Left cardiac atrium (tissue), 4 donors: ENCODE measurements at regions not wholly inside any gene's neighbourhood (a gene's known extent, or its start where the extent isn't known, plus 50 kb on each side); places are given as distances from the start of the nearest gene placed in this dataset.

Experiments
- ATAC-seq, 2 donors: fragments of 200-7000 bp; cut with Tn5 transposase; one replicate each; pipeline ENCODE4 v1.9.1; 2020; ENCODE audit warnings: mild to moderate bottlenecking in 2 of 2, moderate library complexity in 2 of 2
- DNase-seq: peaks from one replicate; pipeline ENCODE4 v3.0.0-alpha.2; 2020
- intact Hi-C, 2 donors: fragments of 100-400 bp; cut with DNase I; formaldehyde crosslinking; loops; one replicate each; pipeline versions ENCODE4 v1.14.1 to v1.15.1; 2022 to 2023
- donor health status: DM: no; HTN: yes; CAD: no.
- donor health status: DM: no; HTN: yes; CAD: no; lungs with severe emphysema.
- donor health status: DM: yes; HTN: yes; CAD: no.
- donor health status: Dilated cardiomyopathy.

DNA sequence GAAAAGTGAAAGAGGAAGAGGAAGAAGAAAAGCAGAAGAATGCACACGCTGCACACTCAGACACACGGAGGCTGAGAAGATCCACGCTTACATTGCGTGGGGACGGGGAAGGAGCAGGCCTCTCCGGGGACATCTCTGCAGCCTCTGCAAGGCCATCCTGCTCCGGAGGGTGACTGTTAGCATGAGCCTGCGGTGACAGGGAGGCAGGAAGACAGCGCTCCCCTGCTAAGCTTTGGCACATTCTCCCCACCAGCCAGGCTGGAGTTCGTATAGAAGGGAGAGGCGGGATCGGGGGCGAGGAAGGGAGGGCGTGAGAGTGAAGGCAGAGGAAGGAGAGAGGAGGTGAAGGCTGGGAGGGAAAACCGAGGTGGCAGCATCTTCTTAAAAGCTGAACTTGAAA, 366.0 kb upstream of the SHH start:
- DNase-seq (no peak), ATAC-seq (no peak)
- intact Hi-C loops: no loop called here

DNA sequence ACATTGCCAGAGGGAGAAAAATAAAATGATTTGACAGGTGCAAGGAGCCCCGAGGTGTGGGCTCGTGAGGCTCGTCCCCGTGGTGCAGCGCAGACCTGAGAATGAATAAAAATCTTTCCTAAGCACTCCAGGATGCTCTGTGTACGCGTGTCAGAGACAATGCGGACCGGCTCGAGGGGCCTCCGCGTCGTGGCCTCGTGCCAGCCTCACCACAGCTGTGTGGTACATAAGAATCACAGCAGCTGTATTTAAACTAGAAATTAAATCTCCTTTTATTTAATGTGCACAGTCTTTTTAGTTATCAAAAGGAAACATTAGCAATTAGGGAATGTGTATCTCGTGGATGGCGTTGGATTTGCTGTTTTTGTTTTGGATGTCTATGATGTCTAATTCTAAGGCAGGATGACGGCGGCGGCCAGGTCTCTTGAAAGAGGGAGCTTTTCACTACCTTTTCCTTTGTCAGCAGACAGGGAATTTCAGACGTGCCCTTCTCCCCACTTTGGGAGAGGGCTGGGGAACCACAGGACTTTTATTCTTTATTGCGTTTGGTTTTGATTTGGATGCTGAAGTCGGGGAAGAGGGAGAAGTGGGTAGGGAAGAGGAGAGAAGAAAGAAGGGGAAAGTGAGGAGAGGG, 365.3 kb upstream of the SHH start:
- no peak for DNase-seq
- ATAC-seq: no peak
- intact Hi-C loops: no loop called here

GRCh38 chr7:156176039-156176438, 363.8 kb upstream of the SHH start:
- intact Hi-C loops: no loop called here
- DNase-seq (no peak), ATAC-seq (no peak)

- intact Hi-C loops: no loop called here
- ATAC-seq: no peak
- no peak for DNase-seq
Observed at GRCh38 chr7:156175003-156175402, 362.7 kb upstream of the SHH start.

GRCh38 chr7:156174428-156174827, 362.2 kb upstream of the SHH start:
- no peak for DNase-seq
- no peak for ATAC-seq
- intact Hi-C loops: no loop called here

DNA sequence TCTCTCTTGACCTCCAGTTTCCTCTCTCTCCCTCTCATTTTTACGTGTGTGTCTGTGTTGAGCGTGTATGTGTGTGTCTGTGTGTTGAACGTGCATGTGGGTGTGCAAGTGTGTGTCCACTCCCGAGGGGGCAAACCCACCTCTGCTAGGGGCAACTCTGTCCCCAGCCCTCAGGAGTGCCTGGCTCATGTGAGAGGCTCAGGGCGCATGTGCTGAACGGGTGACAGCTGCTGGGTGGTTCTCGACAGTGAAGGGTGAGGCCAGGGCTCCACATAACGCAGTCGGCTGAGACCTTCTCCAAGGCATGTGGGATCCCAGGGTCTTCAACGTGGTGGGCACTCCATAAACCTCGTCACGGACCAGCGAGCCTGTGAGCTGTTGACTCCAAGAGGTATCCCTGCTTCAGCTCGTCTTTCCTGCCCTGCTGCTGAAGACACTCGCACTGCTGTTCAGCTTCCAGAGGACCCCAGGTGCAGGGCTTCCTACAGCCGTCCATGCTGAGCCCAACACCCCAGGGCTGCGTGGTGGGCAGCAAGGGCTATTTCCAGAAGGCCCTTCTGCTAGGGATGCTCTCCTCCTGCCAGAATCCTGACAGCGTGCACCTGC, 361.6 kb upstream of the SHH start:
- intact Hi-C loops: no loop called here
- ATAC-seq (no peak), DNase-seq (no peak)

- DNase-seq (no peak), ATAC-seq (no peak)
- intact Hi-C loops: no loop called here
Observed at GRCh38 chr7:156173346-156173745, 361.1 kb upstream of the SHH start.

GRCh38 chr7:156172638-156173037, 360.4 kb upstream of the SHH start:
- intact Hi-C loops: no loop called here
- DNase-seq: no peak
- no peak for ATAC-seq

DNA sequence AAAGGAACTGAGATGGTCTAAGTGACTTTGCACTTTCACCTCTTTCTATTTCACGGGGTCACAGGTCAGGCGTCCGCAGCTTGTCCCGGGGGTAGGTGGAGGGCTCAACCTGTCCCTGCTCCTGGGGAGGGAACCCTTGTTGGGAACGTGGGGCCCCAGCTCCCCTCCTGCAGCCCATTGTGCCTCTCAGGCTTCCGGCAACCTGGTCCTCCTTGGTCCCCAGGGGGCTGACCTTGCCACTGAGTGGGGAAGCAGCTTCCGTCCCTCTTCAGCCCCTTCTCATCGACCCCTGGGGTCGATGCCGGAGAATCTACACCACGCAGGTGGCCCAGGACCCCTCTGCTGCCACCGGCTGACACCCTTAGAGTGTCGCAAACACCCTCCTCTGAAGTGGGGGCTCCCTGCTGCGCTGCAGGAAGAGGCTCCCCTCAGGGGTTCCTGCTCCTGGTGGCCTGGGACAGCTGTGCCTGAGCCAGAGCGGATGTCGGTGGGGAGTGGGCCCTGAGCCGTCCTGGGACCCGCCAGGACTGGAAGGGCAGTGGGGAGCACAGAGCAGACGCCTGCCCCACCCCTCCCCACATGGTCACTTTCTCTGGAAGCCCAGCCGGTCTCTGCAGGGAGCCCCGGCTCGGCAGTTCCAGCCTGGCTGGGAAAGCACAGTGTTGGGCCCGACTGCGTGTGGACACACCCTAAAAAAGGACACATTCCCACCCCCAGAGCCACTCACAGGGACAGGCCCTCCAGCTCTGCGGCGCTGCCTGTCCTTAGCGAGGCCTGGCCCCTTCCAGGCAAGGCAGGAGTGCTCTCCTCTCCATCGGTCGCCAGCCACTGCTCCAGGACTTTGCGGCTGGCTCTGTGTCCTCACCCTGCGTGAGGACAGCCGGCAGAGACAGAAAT, 357.5 kb upstream of the SHH start:
- ATAC-seq (no peak), DNase-seq (no peak)
- intact Hi-C loops: no loop called here

DNA sequence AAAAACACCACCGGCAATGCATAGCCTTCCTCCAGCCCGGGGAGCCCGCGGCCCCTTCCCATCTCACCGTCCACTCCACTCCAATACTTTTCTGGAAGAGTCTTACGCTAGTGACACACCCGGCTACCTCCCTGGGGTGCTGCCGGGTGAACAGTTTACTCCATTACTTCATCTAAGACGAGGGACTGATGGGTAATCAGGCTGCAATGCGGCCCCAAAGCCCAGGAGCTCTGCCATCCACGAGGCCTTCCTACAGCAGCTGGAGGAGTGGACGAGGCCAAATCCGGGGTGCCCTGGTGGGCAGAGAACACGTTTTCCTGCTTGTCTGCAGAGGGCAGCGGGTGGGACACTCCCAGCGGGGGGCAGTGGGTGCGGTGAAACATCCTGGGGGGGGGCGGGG, 356.2 kb upstream of the SHH start:
- DNase-seq (no peak), ATAC-seq (no peak)
- intact Hi-C loops: no loop called here

- DNase-seq (no peak), ATAC-seq (no peak)
- intact Hi-C loops: no loop called here
Observed at GRCh38 chr7:156167987-156168386, 355.7 kb upstream of the SHH start.

DNA sequence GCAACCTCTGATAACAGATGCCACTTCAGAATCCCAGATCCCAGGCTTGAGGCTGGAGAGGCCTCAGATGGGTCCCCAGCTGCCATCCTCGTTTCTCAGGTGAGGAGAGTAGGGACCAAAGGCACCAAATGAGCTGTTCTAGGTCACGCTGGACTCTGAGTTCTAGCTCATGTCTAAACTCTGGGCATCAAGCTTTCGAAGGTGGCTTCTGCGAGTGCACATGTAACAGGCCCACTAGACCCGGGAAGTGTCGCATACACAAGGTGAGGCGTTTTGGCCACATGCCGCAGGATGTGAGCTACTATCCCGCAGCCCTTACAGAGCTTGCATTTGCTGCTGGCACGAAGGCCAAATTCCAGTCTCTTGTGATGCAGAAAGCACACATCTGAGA, 355.1 kb upstream of the SHH start:
- DNase-seq (no peak), ATAC-seq (no peak)
- intact Hi-C loops: no loop called here

GRCh38 chr7:156166692-156167416, 354.6 kb upstream of the SHH start:
- no peak for ATAC-seq
- intact Hi-C loops: no loop called here
- no peak for DNase-seq

DNA sequence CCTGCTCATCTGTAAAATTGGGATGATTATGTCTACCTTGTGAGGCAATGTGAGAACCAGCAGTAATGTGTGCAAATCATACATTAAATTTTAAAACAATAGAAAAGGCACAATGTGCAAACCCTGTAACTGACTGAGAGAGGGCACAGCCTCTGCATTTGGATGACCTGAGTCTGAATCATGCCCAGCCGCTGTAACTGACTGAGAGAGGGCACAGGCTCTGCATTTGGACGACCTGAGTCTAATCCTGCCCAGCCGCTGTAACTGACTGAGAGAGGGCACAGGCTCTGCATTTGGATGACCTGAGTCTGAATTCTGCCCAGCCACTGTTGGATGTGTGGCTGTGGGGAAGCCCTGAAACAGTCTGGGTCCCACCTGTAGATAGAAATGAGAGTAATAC, 351.5 kb upstream of the SHH start:
- ATAC-seq: no peak
- intact Hi-C loops: no loop called here
- no peak for DNase-seq

DNA sequence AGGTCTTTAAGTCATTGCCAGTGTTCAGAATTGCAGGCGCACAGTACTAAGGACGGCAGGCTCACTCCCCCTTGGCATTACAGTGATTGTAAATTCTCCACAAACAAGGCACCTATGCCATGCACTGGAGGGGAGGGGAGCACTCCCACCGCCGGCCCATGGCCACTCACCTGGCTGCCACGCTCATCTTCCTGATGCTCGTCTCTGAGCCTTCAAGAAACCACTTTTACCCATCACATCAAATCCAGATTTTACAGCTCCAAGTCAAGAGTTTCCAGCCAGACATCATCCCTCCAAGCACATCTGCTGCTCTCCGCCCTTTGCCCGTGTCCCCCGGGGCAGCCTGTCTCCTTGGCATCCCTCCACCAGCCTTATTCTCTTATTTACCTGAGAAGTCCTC, 350.2 kb upstream of the SHH start:
- ATAC-seq: no peak
- DNase-seq: no peak
- intact Hi-C loops: no loop called here

DNA sequence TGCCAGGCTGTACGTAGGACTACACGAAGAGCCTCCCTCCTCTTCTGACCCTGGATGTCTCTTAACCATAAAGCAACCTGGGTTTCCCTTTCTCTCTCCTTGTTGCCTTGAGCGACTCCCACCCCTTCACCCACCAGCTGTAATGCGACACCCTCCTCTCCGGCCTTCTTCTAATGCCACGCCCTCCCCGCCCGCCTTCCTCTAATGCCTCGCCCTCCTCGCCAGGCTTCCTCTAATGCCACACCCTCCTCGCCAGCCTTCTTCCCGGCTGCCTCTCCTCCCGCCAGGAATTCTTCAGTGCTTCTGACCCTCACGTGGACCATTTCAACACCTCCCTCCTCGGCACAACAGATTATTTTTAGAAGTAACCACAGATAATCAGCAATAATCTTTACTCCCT, 348.5 kb upstream of the SHH start:
- ATAC-seq (no peak), DNase-seq (no peak)
- intact Hi-C loops: no loop called here

GRCh38 chr7:156158693-156159092, 346.4 kb upstream of the SHH start:
- no peak for DNase-seq
- intact Hi-C loops: no loop called here
- no peak for ATAC-seq

GRCh38 chr7:156158213-156158612, 345.9 kb upstream of the SHH start:
- ATAC-seq (no peak), DNase-seq (no peak)
- intact Hi-C loops: no loop called here

DNA sequence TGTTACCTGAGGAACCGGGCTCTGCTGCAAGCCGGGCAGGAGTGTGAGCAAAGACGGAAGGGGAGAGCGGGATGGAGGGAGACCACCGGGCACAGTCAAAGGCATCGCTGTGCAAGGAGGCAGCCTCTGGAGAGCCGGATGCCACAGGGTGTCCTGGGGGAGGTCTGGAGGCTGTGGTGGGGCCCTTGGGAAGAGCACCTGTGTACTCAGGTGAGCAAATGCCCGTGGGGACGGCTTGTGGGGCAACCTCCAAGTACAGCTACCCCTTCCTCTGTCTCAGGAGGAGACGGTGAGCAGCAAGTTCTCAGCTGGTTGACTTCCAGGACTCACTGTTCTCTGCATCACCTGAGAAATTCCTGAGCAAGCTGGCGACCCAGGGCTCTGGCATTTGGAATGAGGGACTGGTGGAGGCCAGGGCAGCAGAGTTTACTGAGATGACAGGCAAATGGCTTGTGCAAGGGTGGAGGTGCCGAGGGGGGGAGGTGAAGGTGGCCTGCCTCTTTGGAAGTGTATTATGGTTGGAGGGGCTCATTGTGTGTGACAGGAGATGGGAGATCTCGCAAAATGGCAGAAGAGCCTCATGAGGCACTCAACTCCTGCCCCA, 345.2 kb upstream of the SHH start:
- intact Hi-C loops: no loop called here
- ATAC-seq (no peak), DNase-seq (no peak)
